ENCODE measurements at regions not wholly inside any gene's neighbourhood (a gene's known extent, or its start where the extent isn't known, plus 50 kb on each side); places are given as distances from the start of the nearest gene placed in this dataset.

- Histone ChIP-seq H3K4me3 (replicated peaks in 1 of 3; ENCODE audit: insufficient read depth in 1 of 3, low read depth in 1 of 3, low read length in 3 of 3) (no peak overlapping the region), H3K27ac (ENCODE audit: insufficient read depth, low read depth, low read length) (no peak overlapping the region), H3K36me3 (ENCODE audit: control insufficient read depth in 2 of 2, extremely low read depth in 1 of 2, insufficient read depth in 2 of 2, low read length in 2 of 2) (no peaks in the 10 kb centered on the region), H3K4me1 (ENCODE audit: control insufficient read depth, extremely low read depth, insufficient read depth, low read length) (no peaks in the 10 kb centered on the region), H3K27me3 (ENCODE audit: control insufficient read depth in 2 of 2, insufficient read depth in 2 of 2, low read length in 2 of 2) (no peaks in the 10 kb centered on the region), H2AFZ (ENCODE audit: low read depth, low read length) (no peak overlapping the region), H3K9ac (replicated peaks; ENCODE audit: extremely low read depth, insufficient read depth, low read length) (no peak overlapping the region), H3K9me3 (replicated peaks; ENCODE audit: control insufficient read depth, insufficient read depth, low read length) (no peaks in the 10 kb centered on the region), H3K79me2 (ENCODE audit: control insufficient read depth, insufficient read depth, low read length) (no peaks in the 10 kb centered on the region), H3K9me1 (replicated peaks; ENCODE audit: control insufficient read depth, extremely low read depth, insufficient read depth, low read length) (no peaks in the 10 kb centered on the region), H3K4me2 (ENCODE audit: insufficient read depth, low read length) (no peak overlapping the region), H4K20me1 (replicated peaks; ENCODE audit: control insufficient read depth, extremely low read depth, insufficient read depth, low read length) (no peaks in the 10 kb centered on the region)
- ChIA-PET CTCF (no interaction called here), POLR2A (no interaction called here)
- intact Hi-C loops (cut with micrococcal nuclease) (no loop called here), dilution Hi-C loops (cut with MboI; ENCODE audit: extremely low pct_ligation_motif_present, low sequenced_read_pairs) (no loop called here)
- no TSS peak for BruUV-seq (replicated peaks)
- FAIRE-seq, result no peak
- DNase-seq (ENCODE audit: low read depth, low spot score), result no peak
- TF ChIP-seq POLR2A (IDR thresholded peaks at IDR 0.05; ENCODE audit: low read depth, low read length) (no peak), JUN (IDR thresholded peaks at IDR 0.05; ENCODE audit: borderline replicate concordance, insufficient read depth, insufficient read length, low read depth) (no peak), FOS (IDR thresholded peaks at IDR 0.05; ENCODE audit: borderline replicate concordance, insufficient read depth, low read length) (no peak), EZH2 (IDR thresholded peaks at IDR 0.05; ENCODE audit: borderline replicate concordance, low read depth, low read length, severe bottlenecking) (no peak), CTCF (IDR thresholded peaks at IDR 0.05; ENCODE audit: extremely low read depth in 1 of 2, insufficient read depth in 1 of 2, low read depth in 1 of 2, low read length in 2 of 2) (no peak), MYC (IDR thresholded peaks at IDR 0.05; ENCODE audit: low read depth, low read length) (no peak), MAX (IDR thresholded peaks at IDR 0.05; ENCODE audit: insufficient read depth, insufficient read length) (no peak), GATA2 (IDR thresholded peaks at IDR 0.05; ENCODE audit: insufficient read depth, insufficient read length, low read depth, low read length) (no peak), POLR2AphosphoS5 (IDR thresholded peaks at IDR 0.05; ENCODE audit: insufficient read depth, low read depth, low read length) (no peak)
These were observed 455.9 kb upstream of the HS6ST1 start for GRCh38 chr2:128774320-128775216.
